HepG2 (cell line): ENCODE measurements at regions not wholly inside any gene's neighbourhood (a gene's known extent, or its start where the extent isn't known, plus 50 kb on each side); places are given as distances from the start of the nearest gene placed in this dataset.

Source experiments
- E2F2 ChIP-seq: sonication (generic); formaldehyde crosslinking; IDR thresholded peaks from 2 replicates; pipeline ENCODE4 v1.4.0; 2020; ENCODE audit warnings: missing genetic modification reagents, borderline replicate concordance
- GTF2F1 ChIP-seq: fragments of 150-350 bp; IDR thresholded peaks from 2 replicates; pipeline ENCODE4 v1.6.1; 2014; ENCODE audit warnings: low read length
- POLR2AphosphoS2 ChIP-seq: IDR thresholded peaks from 2 replicates; pipeline ENCODE4 v1.6.1; 2011; ENCODE audit warnings: low read depth, low read length, improper control_type of control experiment
- SETDB1 ChIP-seq: sonication (generic); formaldehyde crosslinking; IDR thresholded peaks from 2 replicates; pipeline ENCODE4 v1.5.1; 2020; ENCODE audit warnings: missing genetic modification reagents, mild to moderate bottlenecking, borderline replicate concordance
- TARDBP ChIP-seq: sonication (generic); formaldehyde crosslinking; IDR thresholded peaks from 2 replicates; pipeline ENCODE4 v1.8.0; 2022; ENCODE audit warnings: mild to moderate bottlenecking, missing genetic modification reagents
- TCF7L2 ChIP-seq: IDR thresholded peaks from 2 replicates; pipeline ENCODE4 v1.6.1; 2011; ENCODE audit warnings: mild to moderate bottlenecking, low read depth, low read length, moderate library complexity
- TFDP2 ChIP-seq: sonication (generic); formaldehyde crosslinking; IDR thresholded peaks from 2 replicates; pipeline ENCODE4 v1.4.0; 2020; ENCODE audit warnings: missing genetic modification reagents
- ZNF337 ChIP-seq: sonication (generic); formaldehyde crosslinking; IDR thresholded peaks from 2 replicates; pipeline ENCODE4 v1.5.1; 2020; ENCODE audit warnings: missing genetic modification reagents, low read depth, mild to moderate bottlenecking, borderline replicate concordance

- TF ChIP-seq TFDP2 (CRISPR knock-in tag): no peak
- no peak for TF ChIP-seq TCF7L2
- TF ChIP-seq ZNF337 (CRISPR knock-in tag): no peak
- no peak for TF ChIP-seq SETDB1 (CRISPR knock-in tag)
- TF ChIP-seq POLR2AphosphoS2: no peak
- TF ChIP-seq GTF2F1: no peak
- no peak for TF ChIP-seq E2F2
- TF ChIP-seq TARDBP (CRISPR knock-in tag): no peak
Observed at GRCh38 chr18:75879196-75879595, 451.7 kb upstream of the SMIM21 start.
